HepG2 (cell line): ENCODE measurements at regions not wholly inside any gene's neighbourhood (a gene's known extent, or its start where the extent isn't known, plus 50 kb on each side); places are given as distances from the start of the nearest gene placed in this dataset.

Experiments
- ATAC-seq: fragments of 200-7000 bp; cut with Tn5 transposase; 3 replicates; pipeline ENCODE4 v1.9.1; 2020; ENCODE audit warnings: mild to moderate bottlenecking, moderate library complexity
- BruUV-seq: library from RNA; stranded (reverse); fragments of 400-500 nt; replicated peaks from 2 replicates; lab custom pipeline; 2021; lab: Mats Ljungman, UMichigan
- CTCF ChIA-PET: fragments of 300-600 bp; formaldehyde crosslinking; extraction: SDS; loops from one replicate; lab custom pipeline; 2021; ENCODE audit warnings: low total read pairs, inconsistent platforms, low intra/inter-chr PET ratio; lab: Yijun Ruan, JAX
- POLR2A ChIA-PET: fragments of 350-600 bp; sonication (Branson Sonifier 250); formaldehyde crosslinking; loops from one replicate; lab custom pipeline; 2020; ENCODE audit warnings: antibody characterized with exemption, inconsistent platforms; lab: Yijun Ruan, JAX
- DNase-seq: peaks from one replicate; pipeline ENCODE4 v3.0.0-alpha.2; 2015; ENCODE audit warnings: low spot score
- FAIRE-seq: peaks from 3 replicates; lab custom pipeline; 2011; peaks lifted over from hg19 to GRCh38; lab: Jason Lieb, UNC
- H2AFZ ChIP-seq: one replicate; pipeline ENCODE4 v1.6.1; 2011; ENCODE audit warnings: low read length, inconsistent platforms
- H3K27ac ChIP-seq: fragments of 300-600 bp; 3 replicates; pipeline ENCODE4 v1.8.0; 2011; ENCODE audit warnings: mixed run types, mild to moderate bottlenecking, mixed read lengths, low read length, inconsistent platforms; ENCODE audit not compliant: insufficient read depth; ENCODE audit errors: extremely low read length
- H3K27me3 ChIP-seq, 2 experiments: fragments of 200-600 bp in 1 of 2; 2 replicates in 1 of 2; 3 replicates in 1 of 2; pipeline versions ENCODE4 v1.6.0 to v1.8.0; 2011; ENCODE audit warnings: low read length in 2 of 2, mild to moderate bottlenecking in 2 of 2, moderate library complexity in 2 of 2, inconsistent platforms in 1 of 2; ENCODE audit not compliant: insufficient read depth in 2 of 2, control insufficient read depth in 1 of 2
- H3K36me3 ChIP-seq, 2 experiments: fragments of 200-600 bp in 1 of 2; replicated peaks in 1 of 2; 2 replicates in 1 of 2; 3 replicates in 1 of 2; pipeline versions ENCODE4 v1.5.1 to v1.8.0; 2011; ENCODE audit warnings: low read length in 2 of 2, inconsistent platforms in 1 of 2; ENCODE audit not compliant: insufficient read depth in 2 of 2, control insufficient read depth in 1 of 2
- H3K4me1 ChIP-seq: 2 replicates; pipeline ENCODE4 v1.5.1; 2012; ENCODE audit warnings: low read length, inconsistent platforms; ENCODE audit not compliant: insufficient read depth
- H3K4me2 ChIP-seq: 2 replicates; pipeline ENCODE4 v1.6.0; 2011; ENCODE audit warnings: low read depth, low read length, inconsistent platforms
- H3K4me3 ChIP-seq, 3 experiments: fragments of 200-600 bp in 1 of 3; sonication (generic), shearing (Covaris generic) in 1 of 3; replicated peaks in 1 of 3; 2 replicates each; pipeline ENCODE4 v1.5.1; 2011 to 2016; ENCODE audit warnings: low read length in 3 of 3, inconsistent platforms in 2 of 3, low read depth in 2 of 3, mild to moderate bottlenecking in 2 of 3, control low read depth in 1 of 3, mixed read lengths in 1 of 3; ENCODE audit not compliant: insufficient read depth in 1 of 3
- H3K79me2 ChIP-seq: one replicate; pipeline ENCODE4 v1.6.1; 2011; ENCODE audit warnings: low read length, inconsistent platforms; ENCODE audit not compliant: insufficient read depth
- H3K9ac ChIP-seq: 2 replicates; pipeline ENCODE4 v1.6.0; 2011; ENCODE audit warnings: mild to moderate bottlenecking, low read depth, low read length, inconsistent platforms; ENCODE audit not compliant: insufficient read depth
- H3K9me3 ChIP-seq: 2 replicates; pipeline ENCODE4 v1.5.1; 2012; ENCODE audit warnings: mild to moderate bottlenecking, low read length
- H4K20me1 ChIP-seq: 2 replicates; pipeline ENCODE4 v1.6.0; 2011; ENCODE audit warnings: inconsistent platforms, mild to moderate bottlenecking, low read length, moderate library complexity; ENCODE audit not compliant: insufficient read depth
- IRF2 ChIP-seq: IDR thresholded peaks from 2 replicates; pipeline ENCODE4 v1.6.1; 2018; ENCODE audit warnings: missing genetic modification reagents, missing compliant biosample characterization
- KLF6 ChIP-seq: IDR thresholded peaks from 2 replicates; pipeline ENCODE4 v1.8.0; 2016; ENCODE audit warnings: missing biosample characterization, missing genetic modification reagents
- RAD51 ChIP-seq: fragments of 450-650 bp; IDR thresholded peaks from 2 replicates; pipeline ENCODE4 v1.6.1; 2016; ENCODE audit warnings: borderline replicate concordance
- SIX4 ChIP-seq: sonication (generic); formaldehyde crosslinking; IDR thresholded peaks from 2 replicates; pipeline ENCODE4 v1.4.0; 2020; ENCODE audit warnings: missing genetic modification reagents
- ZFP82 ChIP-seq: sonication (generic); formaldehyde crosslinking; IDR thresholded peaks from 2 replicates; pipeline ENCODE4 v1.5.1; 2020; ENCODE audit warnings: mild to moderate bottlenecking, missing genetic modification reagents, borderline replicate concordance
- ZMYM4 ChIP-seq: sonication (generic); formaldehyde crosslinking; IDR thresholded peaks from 2 replicates; pipeline ENCODE4 v1.8.1; 2023; ENCODE audit warnings: mild to moderate bottlenecking, missing genetic modification reagents
- ZNF484 ChIP-seq: sonication (generic); formaldehyde crosslinking; IDR thresholded peaks from 2 replicates; pipeline ENCODE4 v1.5.1; 2020; ENCODE audit warnings: mild to moderate bottlenecking, low read depth, missing genetic modification reagents, borderline replicate concordance
- ZNF724P ChIP-seq: sonication (generic); formaldehyde crosslinking; IDR thresholded peaks from 2 replicates; pipeline ENCODE4 v1.8.0; 2022; ENCODE audit warnings: missing genetic modification reagents, borderline replicate concordance
- ZNF781 ChIP-seq: sonication (generic); formaldehyde crosslinking; IDR thresholded peaks from 2 replicates; pipeline ENCODE4 v1.5.1; 2020; ENCODE audit warnings: borderline replicate concordance, mild to moderate bottlenecking, missing genetic modification reagents; ENCODE audit errors: not compliant biosample characterization
- ZNF891 ChIP-seq: sonication (generic); formaldehyde crosslinking; IDR thresholded peaks from 2 replicates; pipeline ENCODE4 v1.5.0; 2020; ENCODE audit warnings: mild to moderate bottlenecking, missing genetic modification reagents
- WGBS: methylation state at CpG from one replicate; pipeline ENCODE4 v1.1.6; 2017; ENCODE audit warnings: low lambda C conversion rate; 5-methylcytosine and 5-hydroxymethylcytosine counted together
- in situ Hi-C: cut with HindIII; loops from 2 replicates; pipeline ENCODE4 v1.10.0; 2017; ENCODE audit warnings: low pct_unique_long_range_greater_than_20kb; ENCODE audit not compliant: extremely low pct_ligation_motif_present
- intact Hi-C: fragments of 100-400 bp; cut with micrococcal nuclease; formaldehyde crosslinking; loops from one replicate; pipeline ENCODE4 v1.10.0; 2022; ENCODE audit not compliant: unreplicated experiment
- TF ChIP-seq, protein P1 (sequence below): fragments of 450-650 bp; IDR thresholded peaks from 2 replicates; pipeline ENCODE4 v1.6.1; 2016
- TF ChIP-seq, protein P2 (sequence below): IDR thresholded peaks from 2 replicates; pipeline ENCODE4 v1.6.1; 2016; ENCODE audit warnings: low read depth

DNA sequence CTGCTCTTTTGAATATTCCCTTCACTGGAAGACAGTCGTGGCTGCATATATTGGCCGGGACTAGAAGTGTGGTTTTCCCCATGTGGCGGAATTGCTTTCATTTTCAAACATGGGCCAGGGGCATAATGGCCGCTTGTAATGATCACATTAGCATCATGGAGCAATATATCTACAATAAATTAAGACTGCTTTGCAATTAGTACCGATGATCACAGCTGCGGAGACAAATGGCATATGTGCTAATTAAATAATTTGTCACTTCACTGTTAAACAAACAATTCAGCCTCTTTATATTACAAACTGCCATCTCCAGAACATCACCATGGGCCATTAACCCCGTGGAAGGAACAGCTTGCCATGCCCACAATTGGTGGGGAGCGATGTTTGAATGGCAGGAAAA is 68.2 kb upstream of the OLIG2 start:
- CTCF ChIA-PET, result no interaction called here

More for the DNA sequence above, 68.2 kb upstream of the OLIG2 start:
- Histone ChIP-seq H3K4me1 (no peaks in the 10 kb centered on the region), H3K4me2 (no peak overlapping the region), H3K36me3 (no peaks in the 10 kb centered on the region), H4K20me1 (no peaks in the 10 kb centered on the region), H3K79me2 (no peaks in the 10 kb centered on the region), H3K27ac (no peak overlapping the region), H3K4me3 (no peak overlapping the region), H2AFZ (no peak overlapping the region), H3K27me3 (peaks cover 7 to 64% of the 10 kb centered on the region in 2 experiments; a peak in 4 of 5 replicates), H3K9me3 (no peaks in the 10 kb centered on the region), H3K9ac (no peak overlapping the region)
- POLR2A ChIA-PET, result no interaction called here
- DNase-seq (no peak), ATAC-seq (no peak), FAIRE-seq (no peak)
- no TSS peak for BruUV-seq
- in situ Hi-C loops, result no loop called here
- intact Hi-C loops, result no loop called here
- TF ChIP-seq ZFP82 (no peak), ZNF724P (CRISPR knock-in tag) (no peak), RAD51 (no peak), ZNF781 (CRISPR knock-in tag) (no peak), IRF2 (CRISPR knock-in tag) (no peak), ZNF484 (CRISPR knock-in tag) (no peak), KLF6 (no peak), ZMYM4 (CRISPR knock-in tag) (no peak), ZNF891 (CRISPR knock-in tag) (no peak), SIX4 (CRISPR knock-in tag) (no peak)
- TF ChIP-seq, protein P1, sequence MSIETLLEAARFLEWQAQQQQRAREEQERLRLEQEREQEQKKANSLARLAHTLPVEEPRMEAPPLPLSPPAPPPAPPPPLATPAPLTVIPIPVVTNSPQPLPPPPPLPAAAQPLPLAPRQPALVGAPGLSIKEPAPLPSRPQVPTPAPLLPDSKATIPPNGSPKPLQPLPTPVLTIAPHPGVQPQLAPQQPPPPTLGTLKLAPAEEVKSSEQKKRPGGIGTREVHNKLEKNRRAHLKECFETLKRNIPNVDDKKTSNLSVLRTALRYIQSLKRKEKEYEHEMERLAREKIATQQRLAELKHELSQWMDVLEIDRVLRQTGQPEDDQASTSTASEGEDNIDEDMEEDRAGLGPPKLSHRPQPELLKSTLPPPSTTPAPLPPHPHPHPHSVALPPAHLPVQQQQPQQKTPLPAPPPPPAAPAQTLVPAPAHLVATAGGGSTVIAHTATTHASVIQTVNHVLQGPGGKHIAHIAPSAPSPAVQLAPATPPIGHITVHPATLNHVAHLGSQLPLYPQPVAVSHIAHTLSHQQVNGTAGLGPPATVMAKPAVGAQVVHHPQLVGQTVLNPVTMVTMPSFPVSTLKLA, result no peak
- TF ChIP-seq, protein P2, sequence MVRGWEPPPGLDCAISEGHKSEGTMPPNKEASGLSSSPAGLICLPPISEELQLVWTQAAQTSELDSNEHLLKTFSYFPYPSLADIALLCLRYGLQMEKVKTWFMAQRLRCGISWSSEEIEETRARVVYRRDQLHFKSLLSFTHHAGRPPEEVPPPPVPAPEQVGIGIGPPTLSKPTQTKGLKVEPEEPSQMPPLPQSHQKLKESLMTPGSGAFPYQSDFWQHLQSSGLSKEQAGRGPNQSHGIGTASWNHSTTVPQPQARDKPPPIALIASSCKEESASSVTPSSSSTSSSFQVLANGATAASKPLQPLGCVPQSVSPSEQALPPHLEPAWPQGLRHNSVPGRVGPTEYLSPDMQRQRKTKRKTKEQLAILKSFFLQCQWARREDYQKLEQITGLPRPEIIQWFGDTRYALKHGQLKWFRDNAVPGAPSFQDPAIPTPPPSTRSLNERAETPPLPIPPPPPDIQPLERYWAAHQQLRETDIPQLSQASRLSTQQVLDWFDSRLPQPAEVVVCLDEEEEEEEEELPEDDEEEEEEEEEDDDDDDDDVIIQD (CRISPR knock-in tag), result no peak
- WGBS, result 32% methylated on average over 8 of the region's 8 CpGs
